Right lobe of liver (tissue), 4 donors: ENCODE measurements at regions not wholly inside any gene's neighbourhood (a gene's known extent, or its start where the extent isn't known, plus 50 kb on each side); places are given as distances from the start of the nearest gene placed in this dataset.

ENCODE experiments used
- POLR2A ChIP-seq: fragments of 450-650 bp; IDR thresholded peaks from one replicate; pipeline ENCODE4 v1.6.1; 2017; ENCODE audit warnings: antibody characterized with exemption, mild to moderate bottlenecking
- TF ChIP-seq, protein P1 (sequence below), 4 donors: fragments of 200-600 bp in 3 of 4; fragments of 450-650 bp in 1 of 4; IDR thresholded peaks; one replicate each; pipeline versions ENCODE4 v1.5.1 to v1.8.0; 2016 to 2022; ENCODE audit warnings: antibody characterized with exemption in 4 of 4, mild to moderate bottlenecking in 2 of 4
- donor health status: DM: no; HTN: no; CAD: no.
- donor health status: DM: no; HTN: no; CAD: no.
- donor health status: DM: no; HTN: yes; CAD: no.

DNA sequence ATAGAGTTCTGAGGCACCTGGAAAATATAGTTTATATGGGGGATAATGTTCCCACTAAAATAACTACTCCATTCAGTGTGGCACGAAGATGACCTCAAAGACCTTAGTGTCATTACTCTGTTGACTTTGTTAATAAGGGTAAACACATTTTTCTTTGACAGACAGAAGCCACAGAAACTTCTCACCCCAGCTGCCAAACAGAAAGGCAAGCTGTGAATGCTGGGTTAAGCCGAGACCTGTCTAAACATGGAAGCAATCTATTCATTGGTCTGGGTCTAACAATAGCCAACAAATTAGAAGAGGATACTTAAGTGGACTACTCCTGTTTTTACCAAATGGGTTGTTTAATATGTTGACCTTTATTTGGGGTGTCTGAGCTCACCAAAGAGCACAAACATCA is 171.4 kb downstream of the TLE1 start:
- TF ChIP-seq, protein P1, sequence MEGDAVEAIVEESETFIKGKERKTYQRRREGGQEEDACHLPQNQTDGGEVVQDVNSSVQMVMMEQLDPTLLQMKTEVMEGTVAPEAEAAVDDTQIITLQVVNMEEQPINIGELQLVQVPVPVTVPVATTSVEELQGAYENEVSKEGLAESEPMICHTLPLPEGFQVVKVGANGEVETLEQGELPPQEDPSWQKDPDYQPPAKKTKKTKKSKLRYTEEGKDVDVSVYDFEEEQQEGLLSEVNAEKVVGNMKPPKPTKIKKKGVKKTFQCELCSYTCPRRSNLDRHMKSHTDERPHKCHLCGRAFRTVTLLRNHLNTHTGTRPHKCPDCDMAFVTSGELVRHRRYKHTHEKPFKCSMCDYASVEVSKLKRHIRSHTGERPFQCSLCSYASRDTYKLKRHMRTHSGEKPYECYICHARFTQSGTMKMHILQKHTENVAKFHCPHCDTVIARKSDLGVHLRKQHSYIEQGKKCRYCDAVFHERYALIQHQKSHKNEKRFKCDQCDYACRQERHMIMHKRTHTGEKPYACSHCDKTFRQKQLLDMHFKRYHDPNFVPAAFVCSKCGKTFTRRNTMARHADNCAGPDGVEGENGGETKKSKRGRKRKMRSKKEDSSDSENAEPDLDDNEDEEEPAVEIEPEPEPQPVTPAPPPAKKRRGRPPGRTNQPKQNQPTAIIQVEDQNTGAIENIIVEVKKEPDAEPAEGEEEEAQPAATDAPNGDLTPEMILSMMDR (IDR thresholded peaks at IDR 0.05), result no peak
- TF ChIP-seq POLR2A, result no peak
